BE2C (cell line): ENCODE measurements at regions not wholly inside any gene's neighbourhood (a gene's known extent, or its start where the extent isn't known, plus 50 kb on each side); places are given as distances from the start of the nearest gene placed in this dataset.

Experiments used
- DNase-seq: peaks from one replicate; pipeline ENCODE4 v3.0.0-alpha.2; 2020
- H3K27me3 ChIP-seq: fragments of 250-450 bp; sonication (Bioruptor Pico); 2 replicates; pipeline ENCODE4 v1.5.1; 2020; ENCODE audit warnings: mild to moderate bottlenecking
- H3K36me3 ChIP-seq: fragments of 250-450 bp; sonication (Bioruptor Pico); 2 replicates; pipeline ENCODE4 v1.5.1; 2020; ENCODE audit warnings: mild to moderate bottlenecking
- H3K4me1 ChIP-seq: fragments of 250-450 bp; sonication (Bioruptor Pico); 2 replicates; pipeline ENCODE4 v1.5.1; 2020
- H3K4me3 ChIP-seq: 2 replicates; pipeline ENCODE4 v1.5.1; 2011; ENCODE audit warnings: low read depth, low read length
- H3K9me3 ChIP-seq: fragments of 250-450 bp; sonication (Bioruptor Pico); 2 replicates; pipeline ENCODE4 v1.5.1; 2020
- TF ChIP-seq, protein P1 (sequence below): IDR thresholded peaks from 2 replicates; pipeline ENCODE4 v1.5.1; 2012; ENCODE audit warnings: mild to moderate bottlenecking, low read depth, low read length

DNA sequence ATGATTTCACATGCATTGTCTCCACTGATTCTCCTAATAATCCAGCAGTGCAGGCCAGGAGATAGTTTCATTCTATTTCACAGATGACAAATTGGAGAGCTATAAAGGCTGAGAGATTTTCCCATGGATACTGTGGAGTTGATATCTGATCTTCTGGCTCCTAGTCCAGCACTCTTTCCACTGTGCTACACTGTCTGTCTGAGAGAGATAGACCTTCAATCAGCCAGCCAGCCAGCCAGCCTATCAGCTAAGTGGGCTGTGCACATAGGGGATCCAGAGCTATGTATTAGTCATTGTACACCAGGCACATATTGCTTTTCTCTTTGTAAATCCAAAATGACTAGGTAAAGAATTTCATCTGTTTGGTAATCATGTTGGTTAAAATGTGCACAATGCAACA, 91.8 kb upstream of the ATP2B1 start:
- peak; percentile 47 for DNase-seq
- no peaks in the 10 kb centered on the region; the same call in 1 of the 2 replicates for H3K9me3 ChIP-seq
- H3K36me3 ChIP-seq: no peaks in the 10 kb centered on the region
- TF ChIP-seq, protein P1, sequence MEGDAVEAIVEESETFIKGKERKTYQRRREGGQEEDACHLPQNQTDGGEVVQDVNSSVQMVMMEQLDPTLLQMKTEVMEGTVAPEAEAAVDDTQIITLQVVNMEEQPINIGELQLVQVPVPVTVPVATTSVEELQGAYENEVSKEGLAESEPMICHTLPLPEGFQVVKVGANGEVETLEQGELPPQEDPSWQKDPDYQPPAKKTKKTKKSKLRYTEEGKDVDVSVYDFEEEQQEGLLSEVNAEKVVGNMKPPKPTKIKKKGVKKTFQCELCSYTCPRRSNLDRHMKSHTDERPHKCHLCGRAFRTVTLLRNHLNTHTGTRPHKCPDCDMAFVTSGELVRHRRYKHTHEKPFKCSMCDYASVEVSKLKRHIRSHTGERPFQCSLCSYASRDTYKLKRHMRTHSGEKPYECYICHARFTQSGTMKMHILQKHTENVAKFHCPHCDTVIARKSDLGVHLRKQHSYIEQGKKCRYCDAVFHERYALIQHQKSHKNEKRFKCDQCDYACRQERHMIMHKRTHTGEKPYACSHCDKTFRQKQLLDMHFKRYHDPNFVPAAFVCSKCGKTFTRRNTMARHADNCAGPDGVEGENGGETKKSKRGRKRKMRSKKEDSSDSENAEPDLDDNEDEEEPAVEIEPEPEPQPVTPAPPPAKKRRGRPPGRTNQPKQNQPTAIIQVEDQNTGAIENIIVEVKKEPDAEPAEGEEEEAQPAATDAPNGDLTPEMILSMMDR: no peak
- no peaks in the 10 kb centered on the region for H3K27me3 ChIP-seq
- H3K4me3 ChIP-seq: no peak overlapping the region
- H3K4me1 ChIP-seq: peaks cover 6% of the 10 kb centered on the region; the same call in 1 of the 2 replicates

DNA sequence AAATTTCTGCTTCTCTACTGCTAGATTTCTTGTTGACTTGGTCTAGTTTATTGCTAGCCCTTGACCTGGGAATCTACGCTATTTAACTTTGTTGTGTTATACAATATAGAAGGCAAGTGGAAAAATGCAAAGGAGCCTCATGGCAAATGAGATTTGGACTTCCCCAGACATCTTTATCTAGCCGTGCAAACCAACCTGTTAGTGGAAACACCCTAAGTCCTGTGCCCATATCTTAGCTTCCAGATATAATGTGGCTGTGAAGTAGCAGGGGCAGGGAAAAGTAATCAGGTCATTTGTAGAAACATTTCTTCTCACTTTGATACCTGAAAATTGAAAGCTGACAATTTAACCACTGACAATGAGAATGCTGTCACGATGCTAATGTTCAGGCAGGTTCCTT, 90.7 kb upstream of the ATP2B1 start:
- no peak for DNase-seq
- Histone ChIP-seq H3K4me3 (no peak overlapping the region), H3K4me1 (peaks cover 6% of the 10 kb centered on the region; the same call in 1 of the 2 replicates), H3K36me3 (no peaks in the 10 kb centered on the region), H3K27me3 (no peaks in the 10 kb centered on the region), H3K9me3 (no peaks in the 10 kb centered on the region)
- TF ChIP-seq, protein P1: no peak

DNA sequence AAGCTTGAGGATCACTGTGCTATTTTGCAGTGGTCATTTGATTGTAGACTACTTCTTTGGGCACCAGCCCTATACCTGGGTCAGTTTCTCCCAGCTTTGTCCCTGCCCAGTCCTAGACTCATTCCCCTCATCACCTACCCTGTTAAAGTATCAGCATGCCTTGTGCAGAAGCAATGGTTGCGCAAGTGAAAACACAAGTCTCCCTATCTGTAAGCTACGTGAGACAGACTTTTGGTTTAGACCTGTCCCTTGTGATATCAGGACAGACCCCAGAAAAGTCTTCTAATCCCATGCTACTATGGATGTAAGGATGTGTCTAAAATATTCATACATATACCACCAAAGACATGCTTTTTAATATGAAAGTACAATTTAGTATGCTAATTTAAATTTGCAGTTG, 88.8 kb upstream of the ATP2B1 start:
- no peak overlapping the region for H3K4me3 ChIP-seq
- TF ChIP-seq, protein P1: no peak
- H3K4me1 ChIP-seq: peaks cover 6% of the 10 kb centered on the region; the same call in 1 of the 2 replicates
- no peaks in the 10 kb centered on the region for H3K36me3 ChIP-seq
- no peaks in the 10 kb centered on the region for H3K27me3 ChIP-seq
- no peaks in the 10 kb centered on the region; the same call in 1 of the 2 replicates for H3K9me3 ChIP-seq
- DNase-seq: no peak

DNA sequence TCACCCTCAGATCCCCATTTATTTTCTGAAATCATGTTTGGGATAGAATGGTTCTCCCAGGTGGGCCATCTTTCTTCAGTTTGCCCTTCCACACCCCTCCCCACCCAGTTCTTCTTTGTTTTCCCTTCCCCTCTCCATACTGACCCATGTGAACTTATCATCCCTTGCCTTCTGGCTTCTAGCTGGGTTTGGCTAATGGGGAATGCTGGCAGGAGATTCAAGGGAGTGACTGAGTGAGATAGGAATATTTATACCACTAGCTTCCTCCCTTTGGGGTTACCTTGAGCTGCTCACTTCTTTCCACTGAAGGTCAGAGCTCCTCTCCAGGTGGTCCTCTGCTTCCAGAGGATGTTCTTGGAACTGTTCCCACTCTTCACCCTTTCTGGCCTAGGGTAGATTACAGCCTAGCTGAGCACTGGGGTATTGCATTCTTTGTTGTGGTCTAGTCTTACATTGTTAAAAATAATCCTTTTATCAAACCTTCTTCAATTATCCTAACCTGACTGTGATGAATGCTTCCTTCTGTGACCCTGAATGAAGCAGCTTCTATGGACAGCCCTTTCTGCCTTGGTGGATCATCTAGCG, 88.3 kb upstream of the ATP2B1 start:
- H3K27me3 ChIP-seq: no peaks in the 10 kb centered on the region
- H3K36me3 ChIP-seq: no peaks in the 10 kb centered on the region
- TF ChIP-seq, protein P1: peak; percentile 7; the same call in 1 of the 2 replicates
- no peaks in the 10 kb centered on the region; the same call in 1 of the 2 replicates for H3K9me3 ChIP-seq
- no peak for DNase-seq
- no peak overlapping the region for H3K4me3 ChIP-seq
- H3K4me1 ChIP-seq: peaks cover 6% of the 10 kb centered on the region; the same call in 1 of the 2 replicates

DNA sequence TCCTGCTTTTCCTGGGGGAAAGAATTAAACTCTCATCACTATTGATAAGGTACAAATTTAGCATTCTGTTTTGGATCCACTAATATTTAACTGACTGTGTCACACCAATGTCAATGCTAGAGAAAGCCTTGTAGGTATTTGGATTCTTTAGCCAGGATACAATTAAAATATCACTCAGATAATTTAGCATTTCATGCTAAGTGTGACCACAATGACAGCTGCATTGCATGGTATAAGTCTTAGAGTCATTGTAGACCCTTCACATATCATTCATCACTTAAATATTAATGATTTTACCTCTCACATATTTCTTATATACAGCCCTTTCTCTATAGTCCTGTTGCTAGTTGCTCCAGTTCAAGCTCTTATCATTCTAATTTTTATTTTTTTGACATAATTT, 85.3 kb upstream of the ATP2B1 start:
- no peaks in the 10 kb centered on the region for H3K36me3 ChIP-seq
- no peak overlapping the region for H3K4me3 ChIP-seq
- no peaks in the 10 kb centered on the region for H3K27me3 ChIP-seq
- DNase-seq: no peak
- H3K4me1 ChIP-seq: no peaks in the 10 kb centered on the region
- H3K9me3 ChIP-seq: no peaks in the 10 kb centered on the region; the same call in 1 of the 2 replicates
- TF ChIP-seq, protein P1: no peak

DNA sequence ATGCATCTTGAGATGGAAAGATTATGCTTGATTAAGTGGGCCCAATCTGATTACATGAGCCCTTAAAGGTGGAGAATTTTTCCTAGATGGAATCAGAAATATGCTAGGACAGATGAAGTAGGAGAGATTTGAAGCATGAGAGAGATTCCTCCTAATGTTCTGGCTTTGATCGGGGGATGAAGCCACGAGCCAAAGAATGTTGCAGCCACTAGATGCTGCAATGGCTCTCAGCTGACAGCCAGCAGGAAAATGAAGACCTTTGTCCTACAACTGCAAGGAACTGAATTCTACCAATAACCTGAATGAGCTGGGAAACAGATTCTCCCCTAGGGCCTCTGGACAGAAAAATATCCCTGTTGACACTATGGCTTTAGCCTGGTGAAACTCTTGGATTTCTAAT, 82.6 kb upstream of the ATP2B1 start:
- no peaks in the 10 kb centered on the region for H3K4me1 ChIP-seq
- no peaks in the 10 kb centered on the region for H3K36me3 ChIP-seq
- H3K9me3 ChIP-seq: no peaks in the 10 kb centered on the region; the same call in 1 of the 2 replicates
- no peak for DNase-seq
- no peaks in the 10 kb centered on the region for H3K27me3 ChIP-seq
- TF ChIP-seq, protein P1: no peak
- no peak overlapping the region for H3K4me3 ChIP-seq
